WTC11 (cell line): ENCODE measurements at regions not wholly inside any gene's neighbourhood (a gene's known extent, or its start where the extent isn't known, plus 50 kb on each side); places are given as distances from the start of the nearest gene placed in this dataset.

ENCODE experiments used
- ATAC-seq: fragments of 200-7000 bp; cut with Tn5 transposase; 2 replicates; pipeline ENCODE4 v1.10.0; 2021; ENCODE audit warnings: mild to moderate bottlenecking, moderate library complexity
- CTCF ChIA-PET: fragments of 300-600 bp; sonication (Branson Sonifier 250); formaldehyde crosslinking; loops from one replicate; lab custom pipeline; 2021; ENCODE audit warnings: antibody characterized with exemption; lab: Charles Lee
- POLR2A ChIA-PET: fragments of 350-600 bp; sonication (Branson Sonifier 250); formaldehyde crosslinking; loops from one replicate; lab custom pipeline; 2021; ENCODE audit warnings: antibody characterized with exemption; lab: Charles Lee
- DNase-seq: peaks from one replicate; pipeline ENCODE4 v3.0.0; 2021; ENCODE audit warnings: low spot score
- H3K27ac Mint-ChIP-seq: 2 replicates; pipeline ENCODE4 v1.8.0; 2021; ENCODE audit warnings: mixed read lengths
- H3K27me3 Mint-ChIP-seq: 2 replicates; pipeline ENCODE4 v1.8.0; 2021; ENCODE audit warnings: low read depth, mild to moderate bottlenecking, moderate library complexity, mixed read lengths
- H3K36me3 Mint-ChIP-seq: 2 replicates; pipeline ENCODE4 v1.8.0; 2021; ENCODE audit warnings: mixed read lengths
- H3K4me1 Mint-ChIP-seq: 2 replicates; pipeline ENCODE4 v1.8.0; 2022; ENCODE audit warnings: mixed read lengths
- H3K4me3 Mint-ChIP-seq: 2 replicates; pipeline ENCODE4 v1.8.0; 2021; ENCODE audit warnings: mild to moderate bottlenecking, moderate library complexity, mixed read lengths
- H3K9me3 Mint-ChIP-seq: 2 replicates; pipeline ENCODE4 v1.8.0; 2021; ENCODE audit warnings: mixed read lengths
- FOXJ3 ChIP-seq: sonication (generic); formaldehyde crosslinking; IDR thresholded peaks from 2 replicates; pipeline ENCODE4 v1.9.0; 2021; ENCODE audit warnings: missing genetic modification reagents, mild to moderate bottlenecking, borderline replicate concordance
- GRHL2 ChIP-seq: fragments of 250-450 bp; sonication (Bioruptor Pico); IDR thresholded peaks from 2 replicates; pipeline ENCODE4 v1.8.0; 2022; ENCODE audit warnings: mild to moderate bottlenecking, moderate library complexity; ENCODE audit not compliant: insufficient replicate concordance, severe bottlenecking
- GTF2I ChIP-seq: fragments of 250-450 bp; sonication (Bioruptor Pico); conservative IDR thresholded peaks from 2 replicates; pipeline ENCODE4 v1.4.0; 2021; ENCODE audit warnings: mild to moderate bottlenecking
- NR2C2 ChIP-seq: sonication (generic); formaldehyde crosslinking; IDR thresholded peaks from 2 replicates; pipeline ENCODE4 v1.8.0; 2022; ENCODE audit warnings: mild to moderate bottlenecking, missing genetic modification reagents
- NR3C1 ChIP-seq: sonication (generic); formaldehyde crosslinking; conservative IDR thresholded peaks from 2 replicates; pipeline ENCODE4 v1.8.1; 2023; ENCODE audit warnings: low read depth, mild to moderate bottlenecking, missing genetic modification reagents
- PRDM15 ChIP-seq: sonication (generic); formaldehyde crosslinking; IDR thresholded peaks from 2 replicates; pipeline ENCODE4 v1.8.0; 2022; ENCODE audit warnings: missing genetic modification reagents
- PRRX2 ChIP-seq: fragments of 250-450 bp; sonication (Bioruptor Pico); IDR thresholded peaks from 2 replicates; pipeline ENCODE4 v1.8.0; 2021; ENCODE audit warnings: mild to moderate bottlenecking
- TCF7 ChIP-seq: sonication (generic); formaldehyde crosslinking; IDR thresholded peaks from 2 replicates; pipeline ENCODE4 v1.8.0; 2022; ENCODE audit warnings: mild to moderate bottlenecking, low read depth, missing genetic modification reagents, moderate library complexity
- USF2 ChIP-seq: sonication (generic); formaldehyde crosslinking; IDR thresholded peaks from 2 replicates; pipeline ENCODE4 v1.8.1; 2023; ENCODE audit warnings: mild to moderate bottlenecking, missing genetic modification reagents, moderate library complexity
- ZNF138 ChIP-seq: sonication (generic); formaldehyde crosslinking; conservative IDR thresholded peaks from 2 replicates; pipeline ENCODE4 v1.8.1; 2022; ENCODE audit warnings: mild to moderate bottlenecking, moderate library complexity, missing genetic modification reagents
- ZNF317 ChIP-seq: sonication (generic); formaldehyde crosslinking; IDR thresholded peaks from 2 replicates; pipeline ENCODE4 v1.8.1; 2023; ENCODE audit warnings: low read depth, mild to moderate bottlenecking, moderate library complexity, missing genetic modification reagents, borderline replicate concordance
- ZNF416 ChIP-seq: fragments of 250-450 bp; sonication (Bioruptor Pico); IDR thresholded peaks from 2 replicates; pipeline ENCODE4 v1.9.0; 2021; ENCODE audit warnings: mild to moderate bottlenecking, inconsistent platforms
- TF ChIP-seq, protein P1 (sequence below): sonication (generic); formaldehyde crosslinking; IDR thresholded peaks from 2 replicates; pipeline ENCODE4 v1.8.0; 2022; ENCODE audit warnings: mild to moderate bottlenecking, missing genetic modification reagents
- TF ChIP-seq, protein P2 (sequence below): fragments of 250-450 bp; sonication (Bioruptor Pico); IDR thresholded peaks from 2 replicates; pipeline ENCODE4 v1.9.0; 2021; ENCODE audit warnings: mild to moderate bottlenecking
- TF ChIP-seq, protein P3 (sequence below): fragments of 250-450 bp; sonication (Bioruptor Pico); IDR thresholded peaks from 2 replicates; pipeline ENCODE4 v1.9.0; 2021; ENCODE audit warnings: moderate library complexity, mild to moderate bottlenecking, inconsistent platforms, borderline replicate concordance

- TF ChIP-seq NR2C2 (CRISPR knock-in tag) (no peak), GTF2I (CRISPR knock-in tag) (no peak), ZNF138 (CRISPR knock-in tag) (no peak), TCF7 (CRISPR knock-in tag) (no peak), ZNF317 (CRISPR knock-in tag) (no peak), NR3C1 (no peak), GRHL2 (CRISPR knock-in tag) (no peak)
- TF ChIP-seq, protein P1, sequence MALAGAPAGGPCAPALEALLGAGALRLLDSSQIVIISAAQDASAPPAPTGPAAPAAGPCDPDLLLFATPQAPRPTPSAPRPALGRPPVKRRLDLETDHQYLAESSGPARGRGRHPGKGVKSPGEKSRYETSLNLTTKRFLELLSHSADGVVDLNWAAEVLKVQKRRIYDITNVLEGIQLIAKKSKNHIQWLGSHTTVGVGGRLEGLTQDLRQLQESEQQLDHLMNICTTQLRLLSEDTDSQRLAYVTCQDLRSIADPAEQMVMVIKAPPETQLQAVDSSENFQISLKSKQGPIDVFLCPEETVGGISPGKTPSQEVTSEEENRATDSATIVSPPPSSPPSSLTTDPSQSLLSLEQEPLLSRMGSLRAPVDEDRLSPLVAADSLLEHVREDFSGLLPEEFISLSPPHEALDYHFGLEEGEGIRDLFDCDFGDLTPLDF (CRISPR knock-in tag) = no peak
- Mint-ChIP-seq H3K27ac (no peak overlapping the region), H3K4me1 (no peaks in the 10 kb centered on the region), H3K36me3 (no peaks in the 10 kb centered on the region), H3K27me3 (no peaks in the 10 kb centered on the region), H3K9me3 (peaks cover 6% of the 10 kb centered on the region), H3K4me3 (no peak overlapping the region)
- POLR2A ChIA-PET = no interaction called here
- CTCF ChIA-PET = no interaction called here
- ATAC-seq (no peak), DNase-seq (no peak)
Measured at GRCh38 chr7:11923376-11923930, 91.5 kb upstream of the THSD7A start.

- Mint-ChIP-seq H3K36me3 (no peaks in the 10 kb centered on the region), H3K27ac (no peak overlapping the region), H3K9me3 (no peaks in the 10 kb centered on the region), H3K27me3 (no peaks in the 10 kb centered on the region), H3K4me1 (peaks cover 4% of the 10 kb centered on the region; the same call in 1 of the 2 replicates), H3K4me3 (no peak overlapping the region)
- TF ChIP-seq FOXJ3 (CRISPR knock-in tag) (no peak), PRRX2 (no peak), ZNF416 (no peak), PRDM15 (no peak), USF2 (CRISPR knock-in tag) (no peak)
- TF ChIP-seq, protein P2, sequence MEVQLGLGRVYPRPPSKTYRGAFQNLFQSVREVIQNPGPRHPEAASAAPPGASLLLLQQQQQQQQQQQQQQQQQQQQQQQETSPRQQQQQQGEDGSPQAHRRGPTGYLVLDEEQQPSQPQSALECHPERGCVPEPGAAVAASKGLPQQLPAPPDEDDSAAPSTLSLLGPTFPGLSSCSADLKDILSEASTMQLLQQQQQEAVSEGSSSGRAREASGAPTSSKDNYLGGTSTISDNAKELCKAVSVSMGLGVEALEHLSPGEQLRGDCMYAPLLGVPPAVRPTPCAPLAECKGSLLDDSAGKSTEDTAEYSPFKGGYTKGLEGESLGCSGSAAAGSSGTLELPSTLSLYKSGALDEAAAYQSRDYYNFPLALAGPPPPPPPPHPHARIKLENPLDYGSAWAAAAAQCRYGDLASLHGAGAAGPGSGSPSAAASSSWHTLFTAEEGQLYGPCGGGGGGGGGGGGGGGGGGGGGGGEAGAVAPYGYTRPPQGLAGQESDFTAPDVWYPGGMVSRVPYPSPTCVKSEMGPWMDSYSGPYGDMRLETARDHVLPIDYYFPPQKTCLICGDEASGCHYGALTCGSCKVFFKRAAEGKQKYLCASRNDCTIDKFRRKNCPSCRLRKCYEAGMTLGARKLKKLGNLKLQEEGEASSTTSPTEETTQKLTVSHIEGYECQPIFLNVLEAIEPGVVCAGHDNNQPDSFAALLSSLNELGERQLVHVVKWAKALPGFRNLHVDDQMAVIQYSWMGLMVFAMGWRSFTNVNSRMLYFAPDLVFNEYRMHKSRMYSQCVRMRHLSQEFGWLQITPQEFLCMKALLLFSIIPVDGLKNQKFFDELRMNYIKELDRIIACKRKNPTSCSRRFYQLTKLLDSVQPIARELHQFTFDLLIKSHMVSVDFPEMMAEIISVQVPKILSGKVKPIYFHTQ = no peak
- TF ChIP-seq, protein P3, sequence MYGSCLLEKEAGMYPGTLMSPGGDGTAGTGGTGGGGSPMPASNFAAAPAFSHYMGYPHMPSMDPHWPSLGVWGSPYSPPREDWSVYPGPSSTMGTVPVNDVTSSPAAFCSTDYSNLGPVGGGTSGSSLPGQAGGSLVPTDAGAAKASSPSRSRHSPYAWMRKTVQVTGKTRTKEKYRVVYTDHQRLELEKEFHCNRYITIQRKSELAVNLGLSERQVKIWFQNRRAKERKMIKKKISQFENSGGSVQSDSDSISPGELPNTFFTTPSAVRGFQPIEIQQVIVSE (CRISPR knock-in tag) = no peak
- ChIA-PET POLR2A (no interaction called here), CTCF (no interaction called here)
- ATAC-seq (no peak), DNase-seq (no peak)
Measured at GRCh38 chr7:11931307-11931706, 99.3 kb upstream of the THSD7A start.
